Activated CD4-positive, CD25-positive, alpha-beta regulatory T cell (primary cell): ENCODE measurements at regions not wholly inside any gene's neighbourhood (a gene's known extent, or its start where the extent isn't known, plus 50 kb on each side); places are given as distances from the start of the nearest gene placed in this dataset.

Experiments
- DNase-seq, 4 experiments: peaks; one replicate each; lab custom pipeline; 2025; lab: John Stamatoyannopoulos, UW

- no peak for DNase-seq
These were observed 189.7 kb downstream of the BCAT1 start for GRCh38 chr12:24759155-24759554.

- DNase-seq: no peak
These were observed 192.3 kb downstream of the BCAT1 start for GRCh38 chr12:24756479-24757024.

GRCh38 chr12:24754690-24755638 is 193.9 kb downstream of the BCAT1 start:
- DNase-seq: no peak

- DNase-seq: no peak
These were observed 196.0 kb downstream of the BCAT1 start for GRCh38 chr12:24752763-24753462.

GRCh38 chr12:24751181-24751580 is 197.7 kb downstream of the BCAT1 start:
- DNase-seq: no peak

GRCh38 chr12:24750263-24750662 is 198.6 kb downstream of the BCAT1 start:
- DNase-seq: no peak

- no peak for DNase-seq
These were observed 199.7 kb downstream of the BCAT1 start for GRCh38 chr12:24749171-24749570.

GRCh38 chr12:24748326-24748725 is 200.6 kb downstream of the BCAT1 start:
- no peak for DNase-seq

GRCh38 chr12:24746864-24747263 is 202.0 kb downstream of the BCAT1 start:
- no peak for DNase-seq

GRCh38 chr12:24746006-24746671 is 202.8 kb downstream of the BCAT1 start:
- DNase-seq: no peak

GRCh38 chr12:24743941-24744793 is 204.7 kb downstream of the BCAT1 start:
- DNase-seq: no peak

GRCh38 chr12:24742378-24742777 is 206.5 kb downstream of the BCAT1 start:
- DNase-seq: no peak

- DNase-seq: no peak
These were observed 207.7 kb downstream of the BCAT1 start for GRCh38 chr12:24741216-24741615.

GRCh38 chr12:24739106-24739779 is 209.7 kb downstream of the BCAT1 start:
- no peak for DNase-seq

GRCh38 chr12:24738441-24738840 is 210.5 kb downstream of the BCAT1 start:
- DNase-seq: no peak

GRCh38 chr12:24731596-24731995 is 217.3 kb downstream of the BCAT1 start:
- no peak for DNase-seq

GRCh38 chr12:24730489-24730896 is 218.4 kb downstream of the BCAT1 start:
- no peak for DNase-seq

- DNase-seq: no peak
These were observed 220.1 kb downstream of the BCAT1 start for GRCh38 chr12:24728826-24729225.

- no peak for DNase-seq
These were observed 220.5 kb downstream of the BCAT1 start for GRCh38 chr12:24728366-24728765.

GRCh38 chr12:24725616-24726015 is 223.3 kb downstream of the BCAT1 start:
- no peak for DNase-seq

- no peak for DNase-seq
These were observed 224.1 kb downstream of the BCAT1 start for GRCh38 chr12:24724814-24725213.
